ENCODE measurements at regions not wholly inside any gene's neighbourhood (a gene's known extent, or its start where the extent isn't known, plus 50 kb on each side); places are given as distances from the start of the nearest gene placed in this dataset.

DNA sequence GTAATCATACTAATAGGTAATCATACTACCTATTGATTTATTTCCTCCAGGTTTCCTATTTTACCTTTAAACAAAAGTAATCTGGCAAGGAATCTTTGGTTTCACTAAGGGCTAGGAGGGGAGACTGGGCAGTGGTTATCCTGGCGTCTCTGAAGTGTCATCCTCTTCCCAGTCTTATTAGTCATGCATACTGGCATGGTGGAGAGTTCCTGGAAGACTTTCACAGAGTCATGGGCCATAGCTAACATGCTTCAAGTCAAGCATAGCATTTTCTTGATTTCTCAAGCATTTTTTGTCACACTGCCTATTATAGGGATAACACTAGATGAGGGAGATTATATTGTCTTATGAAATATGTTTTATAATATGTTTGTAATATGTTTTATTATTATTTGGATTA lies 64.0 kb upstream of the ASB17 start:
- TF ChIP-seq, protein P1, sequence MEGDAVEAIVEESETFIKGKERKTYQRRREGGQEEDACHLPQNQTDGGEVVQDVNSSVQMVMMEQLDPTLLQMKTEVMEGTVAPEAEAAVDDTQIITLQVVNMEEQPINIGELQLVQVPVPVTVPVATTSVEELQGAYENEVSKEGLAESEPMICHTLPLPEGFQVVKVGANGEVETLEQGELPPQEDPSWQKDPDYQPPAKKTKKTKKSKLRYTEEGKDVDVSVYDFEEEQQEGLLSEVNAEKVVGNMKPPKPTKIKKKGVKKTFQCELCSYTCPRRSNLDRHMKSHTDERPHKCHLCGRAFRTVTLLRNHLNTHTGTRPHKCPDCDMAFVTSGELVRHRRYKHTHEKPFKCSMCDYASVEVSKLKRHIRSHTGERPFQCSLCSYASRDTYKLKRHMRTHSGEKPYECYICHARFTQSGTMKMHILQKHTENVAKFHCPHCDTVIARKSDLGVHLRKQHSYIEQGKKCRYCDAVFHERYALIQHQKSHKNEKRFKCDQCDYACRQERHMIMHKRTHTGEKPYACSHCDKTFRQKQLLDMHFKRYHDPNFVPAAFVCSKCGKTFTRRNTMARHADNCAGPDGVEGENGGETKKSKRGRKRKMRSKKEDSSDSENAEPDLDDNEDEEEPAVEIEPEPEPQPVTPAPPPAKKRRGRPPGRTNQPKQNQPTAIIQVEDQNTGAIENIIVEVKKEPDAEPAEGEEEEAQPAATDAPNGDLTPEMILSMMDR (IDR thresholded peaks at IDR 0.05; ENCODE audit: poor library complexity, severe bottlenecking), result no peak
- TF ChIP-seq TAF1 (IDR thresholded peaks at IDR 0.05; ENCODE audit: low read depth), result no peak
- TF ChIP-seq RAD21 (conservative IDR thresholded peaks at IDR 0.05), result no peak
- no peak for TF ChIP-seq EZH2 (IDR thresholded peaks at IDR 0.05; ENCODE audit: borderline replicate concordance, insufficient read depth, low read length, poor library complexity, severe bottlenecking)
- no peak for TF ChIP-seq SMC3 (conservative IDR thresholded peaks at IDR 0.05; ENCODE audit: poor library complexity)
- no peak for TF ChIP-seq POLR2AphosphoS5 (IDR thresholded peaks at IDR 0.05)
- TF ChIP-seq EP300 (conservative IDR thresholded peaks at IDR 0.05; ENCODE audit: poor library complexity, severe bottlenecking), result no peak
- TF ChIP-seq, protein P2, sequence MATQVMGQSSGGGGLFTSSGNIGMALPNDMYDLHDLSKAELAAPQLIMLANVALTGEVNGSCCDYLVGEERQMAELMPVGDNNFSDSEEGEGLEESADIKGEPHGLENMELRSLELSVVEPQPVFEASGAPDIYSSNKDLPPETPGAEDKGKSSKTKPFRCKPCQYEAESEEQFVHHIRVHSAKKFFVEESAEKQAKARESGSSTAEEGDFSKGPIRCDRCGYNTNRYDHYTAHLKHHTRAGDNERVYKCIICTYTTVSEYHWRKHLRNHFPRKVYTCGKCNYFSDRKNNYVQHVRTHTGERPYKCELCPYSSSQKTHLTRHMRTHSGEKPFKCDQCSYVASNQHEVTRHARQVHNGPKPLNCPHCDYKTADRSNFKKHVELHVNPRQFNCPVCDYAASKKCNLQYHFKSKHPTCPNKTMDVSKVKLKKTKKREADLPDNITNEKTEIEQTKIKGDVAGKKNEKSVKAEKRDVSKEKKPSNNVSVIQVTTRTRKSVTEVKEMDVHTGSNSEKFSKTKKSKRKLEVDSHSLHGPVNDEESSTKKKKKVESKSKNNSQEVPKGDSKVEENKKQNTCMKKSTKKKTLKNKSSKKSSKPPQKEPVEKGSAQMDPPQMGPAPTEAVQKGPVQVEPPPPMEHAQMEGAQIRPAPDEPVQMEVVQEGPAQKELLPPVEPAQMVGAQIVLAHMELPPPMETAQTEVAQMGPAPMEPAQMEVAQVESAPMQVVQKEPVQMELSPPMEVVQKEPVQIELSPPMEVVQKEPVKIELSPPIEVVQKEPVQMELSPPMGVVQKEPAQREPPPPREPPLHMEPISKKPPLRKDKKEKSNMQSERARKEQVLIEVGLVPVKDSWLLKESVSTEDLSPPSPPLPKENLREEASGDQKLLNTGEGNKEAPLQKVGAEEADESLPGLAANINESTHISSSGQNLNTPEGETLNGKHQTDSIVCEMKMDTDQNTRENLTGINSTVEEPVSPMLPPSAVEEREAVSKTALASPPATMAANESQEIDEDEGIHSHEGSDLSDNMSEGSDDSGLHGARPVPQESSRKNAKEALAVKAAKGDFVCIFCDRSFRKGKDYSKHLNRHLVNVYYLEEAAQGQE (IDR thresholded peaks at IDR 0.05; ENCODE audit: borderline replicate concordance), result no peak
